ENCODE measurements at regions not wholly inside any gene's neighbourhood (a gene's known extent, or its start where the extent isn't known, plus 50 kb on each side); places are given as distances from the start of the nearest gene placed in this dataset.

DNA sequence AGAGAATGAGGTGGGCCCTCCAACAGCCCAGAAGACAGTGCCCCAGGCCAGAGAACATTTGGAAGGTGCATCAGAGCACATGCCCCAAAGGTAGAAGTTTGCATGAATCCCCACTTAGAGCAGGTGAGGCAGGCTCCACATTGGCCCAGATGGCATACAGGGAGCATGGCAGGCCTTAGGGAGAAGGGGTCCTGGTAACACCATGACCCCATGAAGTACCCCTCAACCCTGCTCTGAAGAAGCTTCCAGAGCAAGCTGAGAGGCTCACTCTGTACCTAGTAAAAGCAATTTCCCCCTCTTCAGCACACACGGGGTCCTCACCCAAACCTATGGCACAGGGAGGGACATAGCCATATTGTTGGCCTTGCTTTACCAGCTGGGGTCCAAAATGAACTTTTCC lies 162.6 kb downstream of the BUB3 start:
- DNase-seq (ENCODE audit: low read depth in 1 of 2, low spot score in 2 of 2) (peak in 1 of 2 experiments; percentile 17), FAIRE-seq (no peak)
- Histone ChIP-seq H3K14ac (ENCODE audit: insufficient read length) (no peak overlapping the region), H2BK120ac (replicated peaks; ENCODE audit: low read depth, low read length) (no peak overlapping the region), H2BK5ac (ENCODE audit: low read depth, low read length) (no peak overlapping the region), H3K36me3 (ENCODE audit: control insufficient read depth in 2 of 4, insufficient read depth in 4 of 4, low read length in 3 of 4) (no peaks in the 10 kb centered on the region), H3K27ac (ENCODE audit: low read depth, low read length) (no peak overlapping the region), H3K79me1 (ENCODE audit: low read depth, low read length) (no peaks in the 10 kb centered on the region), H3K9me3 (ENCODE audit: insufficient read depth in 2 of 2, low read depth in 1 of 2, low read length in 1 of 2) (no peaks in the 10 kb centered on the region), H2BK15ac (ENCODE audit: low read length) (no peak overlapping the region), H3K18ac (ENCODE audit: extremely low read depth, low read length) (no peak overlapping the region), H4K20me1 (replicated peaks in 1 of 2; ENCODE audit: control insufficient read depth in 1 of 2, insufficient read depth in 2 of 2, low read length in 2 of 2) (no peaks in the 10 kb centered on the region), H4K5ac (ENCODE audit: insufficient read length, low read depth, low read length) (no peak overlapping the region), H2BK20ac (ENCODE audit: low read length) (no peak overlapping the region), H2AFZ (ENCODE audit: low read length) (no peak overlapping the region), H4K8ac (ENCODE audit: extremely low read depth, insufficient read depth, low read length) (no peak overlapping the region), H3K4me3 (ENCODE audit: extremely low read depth in 1 of 4, insufficient read depth in 2 of 4, low read depth in 3 of 4, low read length in 4 of 4) (no peak overlapping the region), H4K91ac (replicated peaks; ENCODE audit: insufficient read length, low read length) (no peak overlapping the region), H3K4me2 (ENCODE audit: insufficient read depth in 1 of 2, low read depth in 2 of 2, low read length in 2 of 2) (no peak overlapping the region), H3K79me2 (ENCODE audit: control insufficient read depth in 1 of 2, insufficient read depth in 2 of 2, low read length in 2 of 2) (no peaks in the 10 kb centered on the region), H3K4ac (replicated peaks; ENCODE audit: insufficient read length, low read depth, low read length) (no peak overlapping the region), H3K23ac (ENCODE audit: insufficient read length) (no peak overlapping the region), H3K23me2 (ENCODE audit: low read depth, low read length) (no peaks in the 10 kb centered on the region), H3K4me1 (replicated peaks in 1 of 4; ENCODE audit: control insufficient read depth in 3 of 4, insufficient read depth in 4 of 4, low read length in 3 of 4) (no peaks in the 10 kb centered on the region), H3K9ac (replicated peaks in 1 of 4; ENCODE audit: extremely low read depth in 1 of 4, low read depth in 3 of 4, low read length in 3 of 4) (no peak overlapping the region), H2AK5ac (ENCODE audit: low read depth, low read length) (no peak overlapping the region), H2BK12ac (ENCODE audit: low read depth, low read length) (no peak overlapping the region), H3K56ac (replicated peaks; ENCODE audit: insufficient read length, low read depth, low read length) (no peak overlapping the region), H3K27me3 (replicated peaks in 1 of 4; ENCODE audit: control insufficient read depth in 3 of 4, extremely low read depth in 1 of 4, insufficient read depth in 3 of 4, low read length in 3 of 4) (no peaks in the 10 kb centered on the region)
- WGBS, 2 experiments (ENCODE audit: extremely low coverage in 1 of 2, insufficient coverage in 1 of 2, insufficient read length in 1 of 2, insufficient replicate concordance in 2 of 2, low coverage in 1 of 2, low lambda C conversion rate in 2 of 2, missing lambda C conversion rate in 1 of 2) = 90% methylated on average over 1 of the region's 1 CpG; no CpG with 5 or more reads in 1 of the 2 experiments
- CTCF ChIA-PET (ENCODE audit: partially characterized antibody) = no interaction called here
- POLR2A ChIA-PET (ENCODE audit: partially characterized antibody) = no interaction called here
- TF ChIP-seq TBP (IDR thresholded peaks at IDR 0.05; ENCODE audit: low read depth, low read length) = no peak
- TF ChIP-seq SAP30 (IDR thresholded peaks at IDR 0.05; ENCODE audit: insufficient read depth, insufficient replicate concordance, low read length) = no peak
- no peak for TF ChIP-seq POLR2AphosphoS5 (IDR thresholded peaks at IDR 0.05; ENCODE audit: low read depth, low read length)
- no peak for TF ChIP-seq GABPA (IDR thresholded peaks at IDR 0.05; ENCODE audit: borderline replicate concordance, insufficient read depth, low read length)
- no peak for TF ChIP-seq CTBP2 (IDR thresholded peaks at IDR 0.05; ENCODE audit: borderline replicate concordance, insufficient read depth, insufficient read length, low read length)
- no peak for TF ChIP-seq BRCA1 (IDR thresholded peaks at IDR 0.05; ENCODE audit: low read depth, low read length)
- TF ChIP-seq KDM4A (IDR thresholded peaks at IDR 0.05; ENCODE audit: low read depth, low read length, severe bottlenecking) = no peak
- TF ChIP-seq KDM1A (IDR thresholded peaks at IDR 0.05; ENCODE audit: borderline replicate concordance, low read length) = no peak
- TF ChIP-seq SIX5 (IDR thresholded peaks at IDR 0.05; ENCODE audit: low read depth, low read length) = no peak
- TF ChIP-seq ASH2L (IDR thresholded peaks at IDR 0.05; ENCODE audit: low read length) = no peak
- no peak for TF ChIP-seq RAD21 (IDR thresholded peaks at IDR 0.05 in 1 of 2, conservative IDR thresholded peaks at IDR 0.05 in 1 of 2; ENCODE audit: low read depth in 2 of 2, low read length in 2 of 2)
- no peak for TF ChIP-seq NRF1 (IDR thresholded peaks at IDR 0.05; ENCODE audit: low read depth, low read length)
- TF ChIP-seq SP1 (IDR thresholded peaks at IDR 0.05; ENCODE audit: low read depth, low read length) = no peak
- no peak for TF ChIP-seq PHF8 (conservative IDR thresholded peaks at IDR 0.05; ENCODE audit: low read depth, low read length)
- TF ChIP-seq KDM5A (IDR thresholded peaks at IDR 0.05; ENCODE audit: low read length) = no peak
- no peak for TF ChIP-seq CHD1 (IDR thresholded peaks at IDR 0.05; ENCODE audit: low read depth, low read length)

All from H1 (cell line).